HepG2 (cell line): ENCODE measurements at regions not wholly inside any gene's neighbourhood (a gene's known extent, or its start where the extent isn't known, plus 50 kb on each side); places are given as distances from the start of the nearest gene placed in this dataset.

Source experiments
- ATF1 ChIP-seq: IDR thresholded peaks from 2 replicates; pipeline ENCODE4 v1.6.1; 2016; ENCODE audit warnings: mild to moderate bottlenecking, control low read depth
- BRCA1 ChIP-seq: sonication (generic); formaldehyde crosslinking; IDR thresholded peaks from 2 replicates; pipeline ENCODE4 v1.4.0; 2020; ENCODE audit warnings: missing genetic modification reagents
- FLYWCH1 ChIP-seq: sonication (generic); formaldehyde crosslinking; IDR thresholded peaks from 2 replicates; pipeline ENCODE4 v1.8.1; 2023; ENCODE audit warnings: mild to moderate bottlenecking, missing genetic modification reagents
- NR2F6 ChIP-seq, 2 experiments: IDR thresholded peaks; 2 replicates each; pipeline ENCODE4 v1.6.1; 2016; ENCODE audit warnings: antibody characterized with exemption in 1 of 2, mild to moderate bottlenecking in 1 of 2
- NRL ChIP-seq: sonication (generic); formaldehyde crosslinking; IDR thresholded peaks from 2 replicates; pipeline ENCODE4 v1.5.0; 2020; ENCODE audit warnings: missing genetic modification reagents, mild to moderate bottlenecking, moderate library complexity, borderline replicate concordance
- SALL1 ChIP-seq: sonication (generic); formaldehyde crosslinking; IDR thresholded peaks from 2 replicates; pipeline ENCODE4 v1.8.0; 2022; ENCODE audit warnings: mild to moderate bottlenecking, missing genetic modification reagents
- SNAI1 ChIP-seq: sonication (generic); formaldehyde crosslinking; IDR thresholded peaks from 2 replicates; pipeline ENCODE4 v1.5.0; 2020; ENCODE audit warnings: mild to moderate bottlenecking, missing genetic modification reagents, borderline replicate concordance
- STAT5B ChIP-seq: sonication (generic); formaldehyde crosslinking; IDR thresholded peaks from 2 replicates; pipeline ENCODE4 v1.4.0; 2020; ENCODE audit warnings: missing genetic modification reagents
- SYNCRIP ChIP-seq: fragments of 200-400 bp; formaldehyde crosslinking; IDR thresholded peaks from 2 replicates; pipeline ENCODE4 v1.6.1; 2018; ENCODE audit warnings: mild to moderate bottlenecking, low read depth, low read length; ENCODE audit not compliant: insufficient read depth
- THAP7 ChIP-seq: sonication (generic); formaldehyde crosslinking; IDR thresholded peaks from 2 replicates; pipeline ENCODE4 v1.8.1; 2023; ENCODE audit warnings: mild to moderate bottlenecking, missing genetic modification reagents
- ZNF333 ChIP-seq: sonication (generic); formaldehyde crosslinking; IDR thresholded peaks from 2 replicates; pipeline ENCODE4 v1.4.0; 2020; ENCODE audit warnings: mild to moderate bottlenecking, missing genetic modification reagents, borderline replicate concordance
- ZNF484 ChIP-seq: sonication (generic); formaldehyde crosslinking; IDR thresholded peaks from 2 replicates; pipeline ENCODE4 v1.5.1; 2020; ENCODE audit warnings: mild to moderate bottlenecking, low read depth, missing genetic modification reagents, borderline replicate concordance
- ZNF547 ChIP-seq: sonication (generic); formaldehyde crosslinking; IDR thresholded peaks from 2 replicates; pipeline ENCODE4 v1.5.1; 2020; ENCODE audit warnings: mild to moderate bottlenecking, missing genetic modification reagents
- ZNF788 ChIP-seq: sonication (generic); formaldehyde crosslinking; IDR thresholded peaks from 2 replicates; pipeline ENCODE4 v1.5.0; 2020; ENCODE audit warnings: mild to moderate bottlenecking, missing genetic modification reagents, borderline replicate concordance
- ZSCAN29 ChIP-seq: sonication (generic); formaldehyde crosslinking; conservative IDR thresholded peaks from 2 replicates; pipeline ENCODE4 v1.4.0; 2020; ENCODE audit warnings: mild to moderate bottlenecking, missing genetic modification reagents
- TF ChIP-seq, protein P1 (sequence below): sonication (generic); formaldehyde crosslinking; IDR thresholded peaks from 2 replicates; pipeline ENCODE4 v1.9.0; 2021; ENCODE audit warnings: missing genetic modification reagents, borderline replicate concordance
- TF ChIP-seq, protein P2 (sequence below): sonication (generic); formaldehyde crosslinking; IDR thresholded peaks from 2 replicates; pipeline ENCODE4 v1.4.0; 2020; ENCODE audit warnings: missing genetic modification reagents, borderline replicate concordance
- TF ChIP-seq, protein P3 (sequence below): sonication (generic); formaldehyde crosslinking; IDR thresholded peaks from 2 replicates; pipeline ENCODE4 v1.5.0; 2020; ENCODE audit warnings: missing genetic modification reagents
- TF ChIP-seq, protein P4 (sequence below): sonication (generic); formaldehyde crosslinking; IDR thresholded peaks from 2 replicates; pipeline ENCODE4 v1.9.0; 2021; ENCODE audit warnings: missing genetic modification reagents, mild to moderate bottlenecking, borderline replicate concordance
- TF ChIP-seq, protein P5 (sequence below): sonication (generic); formaldehyde crosslinking; conservative IDR thresholded peaks from 2 replicates; pipeline ENCODE4 v1.8.1; 2023; ENCODE audit warnings: missing genetic modification reagents

DNA sequence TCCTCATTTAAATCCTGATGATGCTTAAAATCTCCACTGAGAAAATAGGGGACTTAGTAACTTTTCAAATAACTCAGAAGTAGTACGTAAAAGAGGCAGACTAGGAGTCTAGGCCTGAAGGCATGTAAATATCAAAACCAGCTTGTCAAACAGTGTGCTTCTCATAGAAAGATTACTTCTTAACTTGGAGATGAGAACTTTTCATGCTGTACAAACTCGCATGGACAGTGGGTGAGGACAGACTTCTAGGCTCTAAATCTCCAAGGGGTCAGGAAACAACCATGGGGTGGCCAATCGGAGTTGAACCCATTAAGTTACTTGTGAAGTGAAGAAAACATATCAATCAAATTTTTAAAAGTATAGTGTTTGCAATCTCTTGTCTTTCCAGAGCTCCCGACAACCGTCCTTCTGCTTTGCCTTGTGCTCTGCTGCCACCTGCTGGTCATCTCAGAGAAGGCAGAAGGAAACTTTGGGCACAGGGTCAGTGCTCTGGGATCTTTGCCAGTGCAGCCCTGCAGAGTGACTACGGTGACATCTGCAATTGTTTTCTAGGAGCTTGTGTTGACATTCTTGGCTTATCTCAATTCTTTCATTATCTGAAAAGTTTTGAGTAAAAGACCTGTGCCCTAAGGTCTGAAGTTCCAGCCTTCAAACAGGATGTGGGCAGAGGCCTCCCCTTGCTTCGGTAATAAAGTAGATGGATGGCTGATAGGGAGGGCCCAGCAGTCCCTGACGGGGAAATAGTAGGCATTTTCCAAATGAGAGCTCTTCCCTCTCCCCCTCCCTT is 105.1 kb upstream of the PDE4B start (continued):
- TF ChIP-seq, protein P1, sequence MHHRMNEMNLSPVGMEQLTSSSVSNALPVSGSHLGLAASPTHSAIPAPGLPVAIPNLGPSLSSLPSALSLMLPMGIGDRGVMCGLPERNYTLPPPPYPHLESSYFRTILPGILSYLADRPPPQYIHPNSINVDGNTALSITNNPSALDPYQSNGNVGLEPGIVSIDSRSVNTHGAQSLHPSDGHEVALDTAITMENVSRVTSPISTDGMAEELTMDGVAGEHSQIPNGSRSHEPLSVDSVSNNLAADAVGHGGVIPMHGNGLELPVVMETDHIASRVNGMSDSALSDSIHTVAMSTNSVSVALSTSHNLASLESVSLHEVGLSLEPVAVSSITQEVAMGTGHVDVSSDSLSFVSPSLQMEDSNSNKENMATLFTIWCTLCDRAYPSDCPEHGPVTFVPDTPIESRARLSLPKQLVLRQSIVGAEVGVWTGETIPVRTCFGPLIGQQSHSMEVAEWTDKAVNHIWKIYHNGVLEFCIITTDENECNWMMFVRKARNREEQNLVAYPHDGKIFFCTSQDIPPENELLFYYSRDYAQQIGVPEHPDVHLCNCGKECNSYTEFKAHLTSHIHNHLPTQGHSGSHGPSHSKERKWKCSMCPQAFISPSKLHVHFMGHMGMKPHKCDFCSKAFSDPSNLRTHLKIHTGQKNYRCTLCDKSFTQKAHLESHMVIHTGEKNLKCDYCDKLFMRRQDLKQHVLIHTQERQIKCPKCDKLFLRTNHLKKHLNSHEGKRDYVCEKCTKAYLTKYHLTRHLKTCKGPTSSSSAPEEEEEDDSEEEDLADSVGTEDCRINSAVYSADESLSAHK = no peak
- TF ChIP-seq, protein P2, sequence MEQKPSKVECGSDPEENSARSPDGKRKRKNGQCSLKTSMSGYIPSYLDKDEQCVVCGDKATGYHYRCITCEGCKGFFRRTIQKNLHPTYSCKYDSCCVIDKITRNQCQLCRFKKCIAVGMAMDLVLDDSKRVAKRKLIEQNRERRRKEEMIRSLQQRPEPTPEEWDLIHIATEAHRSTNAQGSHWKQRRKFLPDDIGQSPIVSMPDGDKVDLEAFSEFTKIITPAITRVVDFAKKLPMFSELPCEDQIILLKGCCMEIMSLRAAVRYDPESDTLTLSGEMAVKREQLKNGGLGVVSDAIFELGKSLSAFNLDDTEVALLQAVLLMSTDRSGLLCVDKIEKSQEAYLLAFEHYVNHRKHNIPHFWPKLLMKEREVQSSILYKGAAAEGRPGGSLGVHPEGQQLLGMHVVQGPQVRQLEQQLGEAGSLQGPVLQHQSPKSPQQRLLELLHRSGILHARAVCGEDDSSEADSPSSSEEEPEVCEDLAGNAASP (CRISPR knock-in tag) = 0 out of 2 replicates have a peak, but pooled peaks have one; percentile 20
- TF ChIP-seq STAT5B (CRISPR knock-in tag) (no peak), SNAI1 (no peak), BRCA1 (CRISPR knock-in tag) (no peak), SYNCRIP (no peak), ZNF484 (no peak), FLYWCH1 (CRISPR knock-in tag) (no peak), ZNF333 (CRISPR knock-in tag) (no peak), NR2F6 (IDR thresholded peaks at IDR 0.05) (peak; percentile 71), NR2F6 (CRISPR knock-in tag; IDR thresholded peaks at IDR 0.05) (peak; percentile 77), ZSCAN29 (0 out of 2 replicates have a peak, but pooled peaks have one; percentile 37), SALL1 (CRISPR knock-in tag) (peak; percentile 90), THAP7 (no peak), ZNF547 (CRISPR knock-in tag) (no peak), NRL (CRISPR knock-in tag) (no peak), ZNF788 (peak; percentile 43; the same call in 1 of the 2 replicates), ATF1 (CRISPR knock-in tag) (no peak)
- TF ChIP-seq, protein P3, sequence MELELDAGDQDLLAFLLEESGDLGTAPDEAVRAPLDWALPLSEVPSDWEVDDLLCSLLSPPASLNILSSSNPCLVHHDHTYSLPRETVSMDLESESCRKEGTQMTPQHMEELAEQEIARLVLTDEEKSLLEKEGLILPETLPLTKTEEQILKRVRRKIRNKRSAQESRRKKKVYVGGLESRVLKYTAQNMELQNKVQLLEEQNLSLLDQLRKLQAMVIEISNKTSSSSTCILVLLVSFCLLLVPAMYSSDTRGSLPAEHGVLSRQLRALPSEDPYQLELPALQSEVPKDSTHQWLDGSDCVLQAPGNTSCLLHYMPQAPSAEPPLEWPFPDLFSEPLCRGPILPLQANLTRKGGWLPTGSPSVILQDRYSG = no peak
- TF ChIP-seq, protein P4, sequence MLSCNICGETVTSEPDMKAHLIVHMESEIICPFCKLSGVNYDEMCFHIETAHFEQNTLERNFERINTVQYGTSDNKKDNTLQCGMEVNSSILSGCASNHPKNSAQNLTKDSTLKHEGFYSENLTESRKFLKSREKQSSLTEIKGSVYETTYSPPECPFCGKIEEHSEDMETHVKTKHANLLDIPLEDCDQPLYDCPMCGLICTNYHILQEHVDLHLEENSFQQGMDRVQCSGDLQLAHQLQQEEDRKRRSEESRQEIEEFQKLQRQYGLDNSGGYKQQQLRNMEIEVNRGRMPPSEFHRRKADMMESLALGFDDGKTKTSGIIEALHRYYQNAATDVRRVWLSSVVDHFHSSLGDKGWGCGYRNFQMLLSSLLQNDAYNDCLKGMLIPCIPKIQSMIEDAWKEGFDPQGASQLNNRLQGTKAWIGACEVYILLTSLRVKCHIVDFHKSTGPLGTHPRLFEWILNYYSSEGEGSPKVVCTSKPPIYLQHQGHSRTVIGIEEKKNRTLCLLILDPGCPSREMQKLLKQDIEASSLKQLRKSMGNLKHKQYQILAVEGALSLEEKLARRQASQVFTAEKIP (CRISPR knock-in tag) = no peak
- TF ChIP-seq, protein P5, sequence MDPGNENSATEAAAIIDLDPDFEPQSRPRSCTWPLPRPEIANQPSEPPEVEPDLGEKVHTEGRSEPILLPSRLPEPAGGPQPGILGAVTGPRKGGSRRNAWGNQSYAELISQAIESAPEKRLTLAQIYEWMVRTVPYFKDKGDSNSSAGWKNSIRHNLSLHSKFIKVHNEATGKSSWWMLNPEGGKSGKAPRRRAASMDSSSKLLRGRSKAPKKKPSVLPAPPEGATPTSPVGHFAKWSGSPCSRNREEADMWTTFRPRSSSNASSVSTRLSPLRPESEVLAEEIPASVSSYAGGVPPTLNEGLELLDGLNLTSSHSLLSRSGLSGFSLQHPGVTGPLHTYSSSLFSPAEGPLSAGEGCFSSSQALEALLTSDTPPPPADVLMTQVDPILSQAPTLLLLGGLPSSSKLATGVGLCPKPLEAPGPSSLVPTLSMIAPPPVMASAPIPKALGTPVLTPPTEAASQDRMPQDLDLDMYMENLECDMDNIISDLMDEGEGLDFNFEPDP (CRISPR knock-in tag) = no peak
